WTC11 (cell line): ENCODE measurements at regions not wholly inside any gene's neighbourhood (a gene's known extent, or its start where the extent isn't known, plus 50 kb on each side); places are given as distances from the start of the nearest gene placed in this dataset.

Source experiments
- ATAC-seq: fragments of 200-7000 bp; cut with Tn5 transposase; 2 replicates; pipeline ENCODE4 v1.10.0; 2021; ENCODE audit warnings: mild to moderate bottlenecking, moderate library complexity
- CTCF ChIA-PET: fragments of 300-600 bp; sonication (Branson Sonifier 250); formaldehyde crosslinking; loops from one replicate; lab custom pipeline; 2021; ENCODE audit warnings: antibody characterized with exemption; lab: Charles Lee
- POLR2A ChIA-PET: fragments of 350-600 bp; sonication (Branson Sonifier 250); formaldehyde crosslinking; loops from one replicate; lab custom pipeline; 2021; ENCODE audit warnings: antibody characterized with exemption; lab: Charles Lee
- DNase-seq: peaks from one replicate; pipeline ENCODE4 v3.0.0; 2021; ENCODE audit warnings: low spot score
- H3K27ac Mint-ChIP-seq: 2 replicates; pipeline ENCODE4 v1.8.0; 2021; ENCODE audit warnings: mixed read lengths
- H3K27me3 Mint-ChIP-seq: 2 replicates; pipeline ENCODE4 v1.8.0; 2021; ENCODE audit warnings: low read depth, mild to moderate bottlenecking, moderate library complexity, mixed read lengths
- H3K36me3 Mint-ChIP-seq: 2 replicates; pipeline ENCODE4 v1.8.0; 2021; ENCODE audit warnings: mixed read lengths
- H3K4me1 Mint-ChIP-seq: 2 replicates; pipeline ENCODE4 v1.8.0; 2022; ENCODE audit warnings: mixed read lengths
- H3K4me3 Mint-ChIP-seq: 2 replicates; pipeline ENCODE4 v1.8.0; 2021; ENCODE audit warnings: mild to moderate bottlenecking, moderate library complexity, mixed read lengths
- H3K9me3 Mint-ChIP-seq: 2 replicates; pipeline ENCODE4 v1.8.0; 2021; ENCODE audit warnings: mixed read lengths
- CREM ChIP-seq: sonication (generic); formaldehyde crosslinking; IDR thresholded peaks from 2 replicates; pipeline ENCODE4 v1.8.1; 2022; ENCODE audit warnings: mild to moderate bottlenecking, missing genetic modification reagents, moderate library complexity
- EMX1 ChIP-seq: fragments of 250-450 bp; sonication (Bioruptor Pico); IDR thresholded peaks from 2 replicates; pipeline ENCODE4 v1.8.0; 2021; ENCODE audit warnings: mild to moderate bottlenecking
- ETV6 ChIP-seq: sonication (generic); formaldehyde crosslinking; IDR thresholded peaks from 2 replicates; pipeline ENCODE4 v1.8.1; 2022; ENCODE audit warnings: mild to moderate bottlenecking, missing genetic modification reagents
- GABPB1 ChIP-seq: sonication (generic); formaldehyde crosslinking; IDR thresholded peaks from 2 replicates; pipeline ENCODE4 v1.8.1; 2023; ENCODE audit warnings: mild to moderate bottlenecking, missing genetic modification reagents
- GRHL2 ChIP-seq: fragments of 250-450 bp; sonication (Bioruptor Pico); IDR thresholded peaks from 2 replicates; pipeline ENCODE4 v1.8.0; 2022; ENCODE audit warnings: mild to moderate bottlenecking, moderate library complexity; ENCODE audit not compliant: insufficient replicate concordance, severe bottlenecking
- HMGA2 ChIP-seq: fragments of 250-450 bp; sonication (Bioruptor Pico); IDR thresholded peaks from 2 replicates; pipeline ENCODE4 v1.4.0; 2021; ENCODE audit warnings: mild to moderate bottlenecking, moderate library complexity
- IRF2 ChIP-seq: sonication (generic); formaldehyde crosslinking; IDR thresholded peaks from 2 replicates; pipeline ENCODE4 v1.8.0; 2022; ENCODE audit warnings: low read depth, missing genetic modification reagents, borderline replicate concordance
- JUN ChIP-seq: sonication (generic); formaldehyde crosslinking; IDR thresholded peaks from 2 replicates; pipeline ENCODE4 v1.8.0; 2023; ENCODE audit warnings: mild to moderate bottlenecking, missing genetic modification reagents
- MXD4 ChIP-seq: fragments of 250-450 bp; sonication (Bioruptor Pico); IDR thresholded peaks from 2 replicates; pipeline ENCODE4 v1.8.0; 2021; ENCODE audit warnings: mild to moderate bottlenecking, moderate library complexity, borderline replicate concordance
- MYBL2 ChIP-seq: sonication (generic); formaldehyde crosslinking; IDR thresholded peaks from 2 replicates; pipeline ENCODE4 v1.8.1; 2023; ENCODE audit warnings: mild to moderate bottlenecking, moderate library complexity, missing genetic modification reagents
- NFYB ChIP-seq: sonication (generic); formaldehyde crosslinking; conservative IDR thresholded peaks from 2 replicates; pipeline ENCODE4 v1.8.0; 2022; ENCODE audit warnings: low read depth, missing genetic modification reagents
- OVOL2 ChIP-seq: fragments of 250-450 bp; sonication (Bioruptor Pico); IDR thresholded peaks from 2 replicates; pipeline ENCODE4 v1.9.0; 2021; ENCODE audit warnings: mild to moderate bottlenecking, borderline replicate concordance
- SMAD4 ChIP-seq: sonication (generic); formaldehyde crosslinking; IDR thresholded peaks from 2 replicates; pipeline ENCODE4 v1.8.0; 2022; ENCODE audit warnings: mild to moderate bottlenecking, missing genetic modification reagents
- TCF7 ChIP-seq: sonication (generic); formaldehyde crosslinking; IDR thresholded peaks from 2 replicates; pipeline ENCODE4 v1.8.0; 2022; ENCODE audit warnings: mild to moderate bottlenecking, low read depth, missing genetic modification reagents, moderate library complexity
- TEAD1 ChIP-seq: sonication (generic); formaldehyde crosslinking; IDR thresholded peaks from 2 replicates; pipeline ENCODE4 v1.8.0; 2022; ENCODE audit warnings: mild to moderate bottlenecking, missing genetic modification reagents
- TP53 ChIP-seq: sonication (generic); formaldehyde crosslinking; IDR thresholded peaks from 2 replicates; pipeline ENCODE4 v1.8.1; 2023; ENCODE audit warnings: mild to moderate bottlenecking, missing genetic modification reagents
- ZBTB21 ChIP-seq: sonication (generic); formaldehyde crosslinking; IDR thresholded peaks from 2 replicates; pipeline ENCODE4 v1.8.1; 2023; ENCODE audit warnings: mild to moderate bottlenecking, missing genetic modification reagents, borderline replicate concordance
- ZNF138 ChIP-seq: sonication (generic); formaldehyde crosslinking; conservative IDR thresholded peaks from 2 replicates; pipeline ENCODE4 v1.8.1; 2022; ENCODE audit warnings: mild to moderate bottlenecking, moderate library complexity, missing genetic modification reagents
- ZNF317 ChIP-seq: sonication (generic); formaldehyde crosslinking; IDR thresholded peaks from 2 replicates; pipeline ENCODE4 v1.8.1; 2023; ENCODE audit warnings: low read depth, mild to moderate bottlenecking, moderate library complexity, missing genetic modification reagents, borderline replicate concordance
- ZNF671 ChIP-seq: fragments of 250-450 bp; sonication (Bioruptor Pico); IDR thresholded peaks from 2 replicates; pipeline ENCODE4 v1.8.0; 2021; ENCODE audit warnings: mild to moderate bottlenecking
- TF ChIP-seq, protein P1 (sequence below): sonication (generic); formaldehyde crosslinking; IDR thresholded peaks from 2 replicates; pipeline ENCODE4 v1.8.0; 2023; ENCODE audit warnings: mild to moderate bottlenecking, missing genetic modification reagents
- TF ChIP-seq, protein P2 (sequence below): sonication (generic); formaldehyde crosslinking; IDR thresholded peaks from 2 replicates; pipeline ENCODE4 v1.8.0; 2023; ENCODE audit warnings: missing genetic modification reagents
- TF ChIP-seq, protein P3 (sequence below): sonication (generic); formaldehyde crosslinking; IDR thresholded peaks from 2 replicates; pipeline ENCODE4 v1.8.1; 2023; ENCODE audit warnings: mild to moderate bottlenecking, missing genetic modification reagents, moderate library complexity
- TF ChIP-seq, protein P4 (sequence below): sonication (generic); formaldehyde crosslinking; IDR thresholded peaks from 2 replicates; pipeline ENCODE4 v1.8.1; 2022; ENCODE audit warnings: mild to moderate bottlenecking, moderate library complexity, missing genetic modification reagents
- TF ChIP-seq, protein P5 (sequence below): sonication (generic); formaldehyde crosslinking; IDR thresholded peaks from 2 replicates; pipeline ENCODE4 v1.8.1; 2023; ENCODE audit warnings: mild to moderate bottlenecking, missing genetic modification reagents

DNA sequence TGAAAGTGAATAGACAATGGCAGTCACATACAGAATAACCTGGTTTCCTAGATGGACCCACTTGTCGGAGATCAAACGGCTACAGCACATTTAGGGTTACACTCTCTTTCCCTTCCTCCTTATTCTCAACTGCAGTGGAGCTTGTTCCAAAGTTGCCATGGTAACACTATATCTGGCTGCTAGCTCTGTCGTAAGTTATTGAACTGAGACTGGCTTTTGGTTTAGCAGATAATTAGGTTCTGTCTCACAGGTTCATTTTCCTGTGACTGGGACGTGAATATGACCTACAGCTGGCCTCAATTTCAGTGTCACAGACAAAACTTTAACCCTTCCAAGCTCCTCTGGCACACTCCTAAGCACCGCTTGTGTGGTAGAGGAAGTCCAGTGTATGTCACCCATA is 875.8 kb downstream of the USP25 start (continued):
- TF ChIP-seq, protein P1, sequence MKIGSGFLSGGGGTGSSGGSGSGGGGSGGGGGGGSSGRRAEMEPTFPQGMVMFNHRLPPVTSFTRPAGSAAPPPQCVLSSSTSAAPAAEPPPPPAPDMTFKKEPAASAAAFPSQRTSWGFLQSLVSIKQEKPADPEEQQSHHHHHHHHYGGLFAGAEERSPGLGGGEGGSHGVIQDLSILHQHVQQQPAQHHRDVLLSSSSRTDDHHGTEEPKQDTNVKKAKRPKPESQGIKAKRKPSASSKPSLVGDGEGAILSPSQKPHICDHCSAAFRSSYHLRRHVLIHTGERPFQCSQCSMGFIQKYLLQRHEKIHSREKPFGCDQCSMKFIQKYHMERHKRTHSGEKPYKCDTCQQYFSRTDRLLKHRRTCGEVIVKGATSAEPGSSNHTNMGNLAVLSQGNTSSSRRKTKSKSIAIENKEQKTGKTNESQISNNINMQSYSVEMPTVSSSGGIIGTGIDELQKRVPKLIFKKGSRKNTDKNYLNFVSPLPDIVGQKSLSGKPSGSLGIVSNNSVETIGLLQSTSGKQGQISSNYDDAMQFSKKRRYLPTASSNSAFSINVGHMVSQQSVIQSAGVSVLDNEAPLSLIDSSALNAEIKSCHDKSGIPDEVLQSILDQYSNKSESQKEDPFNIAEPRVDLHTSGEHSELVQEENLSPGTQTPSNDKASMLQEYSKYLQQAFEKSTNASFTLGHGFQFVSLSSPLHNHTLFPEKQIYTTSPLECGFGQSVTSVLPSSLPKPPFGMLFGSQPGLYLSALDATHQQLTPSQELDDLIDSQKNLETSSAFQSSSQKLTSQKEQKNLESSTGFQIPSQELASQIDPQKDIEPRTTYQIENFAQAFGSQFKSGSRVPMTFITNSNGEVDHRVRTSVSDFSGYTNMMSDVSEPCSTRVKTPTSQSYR (CRISPR knock-in tag) = no peak
- TF ChIP-seq TCF7 (CRISPR knock-in tag) (no peak), CREM (CRISPR knock-in tag) (no peak), ZNF138 (no peak), GABPB1 (CRISPR knock-in tag) (no peak), ZNF317 (CRISPR knock-in tag) (no peak), GRHL2 (CRISPR knock-in tag) (no peak)

DNA sequence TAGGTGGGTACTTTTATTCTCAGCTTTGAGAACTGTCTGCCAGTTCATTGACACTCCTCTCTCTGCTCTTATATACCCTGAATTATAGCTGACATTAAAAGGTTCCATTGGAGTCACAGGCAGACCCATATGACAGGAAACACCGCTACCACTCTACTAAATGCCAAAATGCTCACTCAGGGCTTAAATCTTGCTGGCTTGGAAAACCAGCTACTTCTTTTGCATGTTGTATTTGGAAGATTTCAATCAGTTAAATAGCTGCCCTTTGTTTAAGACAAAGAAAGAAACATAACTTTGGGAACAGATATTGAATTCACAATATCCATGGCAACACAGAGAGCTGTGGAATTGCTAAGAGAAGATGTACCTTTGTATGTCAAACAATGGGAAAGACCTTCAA is 876.5 kb downstream of the USP25 start:
- H3K4me1 Mint-ChIP-seq = no peaks in the 10 kb centered on the region
- CTCF ChIA-PET = interaction anchor here (1.1 kb wide), 1 partner anchor 512 kb away, joined by 3 read pairs; no protein-coding TSS in a partner anchor
- no peak for TF ChIP-seq EMX1 (CRISPR knock-in tag)
- TF ChIP-seq TEAD1 (CRISPR knock-in tag) = no peak
- TF ChIP-seq IRF2 (CRISPR knock-in tag) = no peak
- TF ChIP-seq HMGA2 (CRISPR knock-in tag) = no peak
- no peak for TF ChIP-seq JUN (CRISPR knock-in tag)
- TF ChIP-seq ETV6 (CRISPR knock-in tag) = no peak
- TF ChIP-seq ZBTB21 (CRISPR knock-in tag) = no peak
- TF ChIP-seq MXD4 = no peak
- TF ChIP-seq, protein P2, sequence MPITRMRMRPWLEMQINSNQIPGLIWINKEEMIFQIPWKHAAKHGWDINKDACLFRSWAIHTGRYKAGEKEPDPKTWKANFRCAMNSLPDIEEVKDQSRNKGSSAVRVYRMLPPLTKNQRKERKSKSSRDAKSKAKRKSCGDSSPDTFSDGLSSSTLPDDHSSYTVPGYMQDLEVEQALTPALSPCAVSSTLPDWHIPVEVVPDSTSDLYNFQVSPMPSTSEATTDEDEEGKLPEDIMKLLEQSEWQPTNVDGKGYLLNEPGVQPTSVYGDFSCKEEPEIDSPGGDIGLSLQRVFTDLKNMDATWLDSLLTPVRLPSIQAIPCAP (CRISPR knock-in tag) = no peak
- no peak for TF ChIP-seq ZNF138
- TF ChIP-seq, protein P3, sequence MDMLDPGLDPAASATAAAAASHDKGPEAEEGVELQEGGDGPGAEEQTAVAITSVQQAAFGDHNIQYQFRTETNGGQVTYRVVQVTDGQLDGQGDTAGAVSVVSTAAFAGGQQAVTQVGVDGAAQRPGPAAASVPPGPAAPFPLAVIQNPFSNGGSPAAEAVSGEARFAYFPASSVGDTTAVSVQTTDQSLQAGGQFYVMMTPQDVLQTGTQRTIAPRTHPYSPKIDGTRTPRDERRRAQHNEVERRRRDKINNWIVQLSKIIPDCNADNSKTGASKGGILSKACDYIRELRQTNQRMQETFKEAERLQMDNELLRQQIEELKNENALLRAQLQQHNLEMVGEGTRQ (CRISPR knock-in tag) = no peak

DNA sequence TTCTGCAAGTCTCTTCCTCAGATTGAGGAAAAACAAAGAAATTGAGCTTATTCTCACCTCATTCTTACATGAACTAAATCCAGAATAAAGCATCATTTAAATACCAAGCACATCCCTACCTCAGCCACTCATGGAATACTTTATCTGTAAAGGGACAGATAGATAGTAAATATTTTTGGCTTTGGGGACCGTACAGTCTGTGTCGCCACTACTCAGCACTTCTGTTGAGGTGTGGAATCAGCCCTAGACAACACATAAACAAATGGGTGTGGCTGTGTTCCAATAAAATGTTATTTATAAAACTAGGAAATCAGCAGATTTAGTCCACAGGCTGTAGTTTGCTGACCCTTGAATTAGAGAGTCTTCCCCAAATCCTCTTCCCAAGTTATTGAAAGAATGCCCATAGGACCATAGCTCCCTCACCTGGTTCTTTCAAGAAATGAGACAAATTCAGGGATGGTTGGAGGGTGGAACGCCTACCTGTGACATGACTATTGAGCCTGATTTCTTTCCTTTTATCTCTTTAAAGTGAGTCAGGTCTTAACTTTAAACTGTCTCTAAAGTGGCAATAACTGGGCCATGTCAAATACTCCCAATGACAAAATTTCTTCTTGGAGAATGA is 878.5 kb downstream of the USP25 start:
- peak; percentile 90 for ATAC-seq
- ChIA-PET CTCF (interaction anchor here (0.8 kb wide), 1 partner anchor 153 kb away, joined by 3 read pairs; no protein-coding TSS in a partner anchor), POLR2A (no interaction called here)
- Mint-ChIP-seq H3K27me3 (no peaks in the 10 kb centered on the region), H3K9me3 (no peaks in the 10 kb centered on the region), H3K4me1 (no peaks in the 10 kb centered on the region), H3K36me3 (no peaks in the 10 kb centered on the region), H3K27ac (no peak overlapping the region), H3K4me3 (no peak overlapping the region)
- no peak for DNase-seq
- TF ChIP-seq NFYB (no peak), TP53 (CRISPR knock-in tag) (no peak), SMAD4 (CRISPR knock-in tag) (no peak), ZNF671 (CRISPR knock-in tag) (no peak), MYBL2 (no peak), OVOL2 (CRISPR knock-in tag) (no peak), CREM (CRISPR knock-in tag) (no peak)
- TF ChIP-seq, protein P4, sequence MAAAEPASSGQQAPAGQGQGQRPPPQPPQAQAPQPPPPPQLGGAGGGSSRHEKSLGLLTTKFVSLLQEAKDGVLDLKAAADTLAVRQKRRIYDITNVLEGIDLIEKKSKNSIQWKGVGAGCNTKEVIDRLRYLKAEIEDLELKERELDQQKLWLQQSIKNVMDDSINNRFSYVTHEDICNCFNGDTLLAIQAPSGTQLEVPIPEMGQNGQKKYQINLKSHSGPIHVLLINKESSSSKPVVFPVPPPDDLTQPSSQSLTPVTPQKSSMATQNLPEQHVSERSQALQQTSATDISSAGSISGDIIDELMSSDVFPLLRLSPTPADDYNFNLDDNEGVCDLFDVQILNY = no peak
- TF ChIP-seq, protein P2 (CRISPR knock-in tag) = no peak
- TF ChIP-seq, protein P5, sequence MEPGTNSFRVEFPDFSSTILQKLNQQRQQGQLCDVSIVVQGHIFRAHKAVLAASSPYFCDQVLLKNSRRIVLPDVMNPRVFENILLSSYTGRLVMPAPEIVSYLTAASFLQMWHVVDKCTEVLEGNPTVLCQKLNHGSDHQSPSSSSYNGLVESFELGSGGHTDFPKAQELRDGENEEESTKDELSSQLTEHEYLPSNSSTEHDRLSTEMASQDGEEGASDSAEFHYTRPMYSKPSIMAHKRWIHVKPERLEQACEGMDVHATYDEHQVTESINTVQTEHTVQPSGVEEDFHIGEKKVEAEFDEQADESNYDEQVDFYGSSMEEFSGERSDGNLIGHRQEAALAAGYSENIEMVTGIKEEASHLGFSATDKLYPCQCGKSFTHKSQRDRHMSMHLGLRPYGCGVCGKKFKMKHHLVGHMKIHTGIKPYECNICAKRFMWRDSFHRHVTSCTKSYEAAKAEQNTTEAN = no peak

More for the DNA sequence above, 876.5 kb downstream of the USP25 start:
- H3K9me3 Mint-ChIP-seq = no peaks in the 10 kb centered on the region
- no peak overlapping the region for H3K4me3 Mint-ChIP-seq
- DNase-seq (no peak), ATAC-seq (no peak)
- H3K36me3 Mint-ChIP-seq = no peaks in the 10 kb centered on the region
- POLR2A ChIA-PET = interaction anchor here (0.6 kb wide), 1 partner anchor 120 kb away, joined by 3 read pairs; no protein-coding TSS in a partner anchor
- H3K27ac Mint-ChIP-seq = no peak overlapping the region
- no peaks in the 10 kb centered on the region for H3K27me3 Mint-ChIP-seq
